ENCODE measurements at regions not wholly inside any gene's neighbourhood (a gene's known extent, or its start where the extent isn't known, plus 50 kb on each side); places are given as distances from the start of the nearest gene placed in this dataset.

GRCh38 chr15:60228101-60228500 lies 169.7 kb downstream of the ANXA2 start:
- TF ChIP-seq CTCF (IDR thresholded peaks at IDR 0.05; ENCODE audit: insufficient read depth, low read depth, low read length) (no peak), EZH2 (IDR thresholded peaks at IDR 0.05; ENCODE audit: insufficient read depth, low read length) (no peak)
- no peaks in the 10 kb centered on the region for H3K9me3 ChIP-seq (ENCODE audit: insufficient read depth, low read depth, low read length)
- peaks cover 8% of the 10 kb centered on the region for H3K27me3 ChIP-seq (ENCODE audit: insufficient read depth, low read length)
- Mint-ChIP-seq H3K9me3 (ENCODE audit: unreplicated experiment) (no peaks in the 10 kb centered on the region), H3K27ac (ENCODE audit: unreplicated experiment) (no peak overlapping the region), H3K4me1 (ENCODE audit: low read depth, unreplicated experiment) (peaks cover 6% of the 10 kb centered on the region), H3K36me3 (ENCODE audit: low read depth, unreplicated experiment) (no peaks in the 10 kb centered on the region), H3K27me3 (ENCODE audit: low read depth, unreplicated experiment) (peaks cover 20% of the 10 kb centered on the region), H3K4me3 (ENCODE audit: unreplicated experiment) (no peak overlapping the region)
- H3K36me3 ChIP-seq (ENCODE audit: insufficient read depth, low read length): no peaks in the 10 kb centered on the region
- no peak for DNase-seq (ENCODE audit: low read depth)
- H3K4me3 ChIP-seq (ENCODE audit: insufficient read depth, low read depth, low read length): no peak overlapping the region
- H3K9ac ChIP-seq (ENCODE audit: low read length): no peak overlapping the region
- H3K4me1 ChIP-seq (ENCODE audit: insufficient read depth, low read length): no peaks in the 10 kb centered on the region
- FAIRE-seq: no peak
- no peaks in the 10 kb centered on the region for H4K20me1 ChIP-seq (ENCODE audit: insufficient read depth, low read length)
- H3K79me2 ChIP-seq (ENCODE audit: insufficient read depth, low read length): no peaks in the 10 kb centered on the region
- no peak overlapping the region for H3K27ac ChIP-seq (ENCODE audit: low read depth, low read length)
- no peak overlapping the region for H3K4me2 ChIP-seq (ENCODE audit: low read length)
- no peak overlapping the region for H2AFZ ChIP-seq (ENCODE audit: low read depth, low read length)

GRCh38 chr15:60228619-60229018 lies 169.2 kb downstream of the ANXA2 start:
- Mint-ChIP-seq H3K9me3 (ENCODE audit: unreplicated experiment) (no peaks in the 10 kb centered on the region), H3K4me1 (ENCODE audit: low read depth, unreplicated experiment) (peaks cover 6% of the 10 kb centered on the region), H3K36me3 (ENCODE audit: low read depth, unreplicated experiment) (no peaks in the 10 kb centered on the region), H3K4me3 (ENCODE audit: unreplicated experiment) (no peak overlapping the region), H3K27ac (ENCODE audit: unreplicated experiment) (no peak overlapping the region), H3K27me3 (ENCODE audit: low read depth, unreplicated experiment) (peaks cover 18% of the 10 kb centered on the region)
- Histone ChIP-seq H3K9me3 (ENCODE audit: insufficient read depth, low read depth, low read length) (no peaks in the 10 kb centered on the region), H3K27ac (ENCODE audit: low read depth, low read length) (no peak overlapping the region), H3K9ac (ENCODE audit: low read length) (no peak overlapping the region), H4K20me1 (ENCODE audit: insufficient read depth, low read length) (no peaks in the 10 kb centered on the region), H3K79me2 (ENCODE audit: insufficient read depth, low read length) (no peaks in the 10 kb centered on the region), H3K4me2 (ENCODE audit: low read length) (no peak overlapping the region), H3K4me3 (ENCODE audit: insufficient read depth, low read depth, low read length) (no peak overlapping the region), H3K27me3 (ENCODE audit: insufficient read depth, low read length) (peaks cover 8% of the 10 kb centered on the region), H2AFZ (ENCODE audit: low read depth, low read length) (no peak overlapping the region), H3K4me1 (ENCODE audit: insufficient read depth, low read length) (no peaks in the 10 kb centered on the region), H3K36me3 (ENCODE audit: insufficient read depth, low read length) (no peaks in the 10 kb centered on the region)
- FAIRE-seq (no peak), DNase-seq (ENCODE audit: low read depth) (no peak)
- no peak for TF ChIP-seq CTCF (IDR thresholded peaks at IDR 0.05; ENCODE audit: insufficient read depth, low read depth, low read length)
- no peak for TF ChIP-seq EZH2 (IDR thresholded peaks at IDR 0.05; ENCODE audit: insufficient read depth, low read length)

GRCh38 chr15:60235951-60236710 lies 161.7 kb downstream of the ANXA2 start:
- TF ChIP-seq CTCF (IDR thresholded peaks at IDR 0.05; ENCODE audit: insufficient read depth, low read depth, low read length): no peak
- TF ChIP-seq EZH2 (IDR thresholded peaks at IDR 0.05; ENCODE audit: insufficient read depth, low read length): no peak

More at GRCh38 chr15:60235951-60236710, 161.7 kb downstream of the ANXA2 start:
- peaks cover 8% of the 10 kb centered on the region for H3K27me3 Mint-ChIP-seq (ENCODE audit: low read depth, unreplicated experiment)
- Histone ChIP-seq H3K36me3 (ENCODE audit: insufficient read depth, low read length) (no peaks in the 10 kb centered on the region), H3K4me2 (ENCODE audit: low read length) (no peak overlapping the region), H3K9ac (ENCODE audit: low read length) (no peak overlapping the region), H3K4me3 (ENCODE audit: insufficient read depth, low read depth, low read length) (no peak overlapping the region), H2AFZ (ENCODE audit: low read depth, low read length) (no peak overlapping the region), H3K27ac (ENCODE audit: low read depth, low read length) (no peak overlapping the region), H3K9me3 (ENCODE audit: insufficient read depth, low read depth, low read length) (no peaks in the 10 kb centered on the region), H3K4me1 (ENCODE audit: insufficient read depth, low read length) (peaks cover 4% of the 10 kb centered on the region), H3K27me3 (ENCODE audit: insufficient read depth, low read length) (no peaks in the 10 kb centered on the region), H3K79me2 (ENCODE audit: insufficient read depth, low read length) (no peaks in the 10 kb centered on the region), H4K20me1 (ENCODE audit: insufficient read depth, low read length) (no peaks in the 10 kb centered on the region)
- peaks cover 3% of the 10 kb centered on the region for H3K4me1 Mint-ChIP-seq (ENCODE audit: low read depth, unreplicated experiment)
- DNase-seq (ENCODE audit: low read depth) (no peak), FAIRE-seq (no peak)
- H3K36me3 Mint-ChIP-seq (ENCODE audit: low read depth, unreplicated experiment): peaks cover 1% of the 10 kb centered on the region
- no peak overlapping the region for H3K4me3 Mint-ChIP-seq (ENCODE audit: unreplicated experiment)
- H3K9me3 Mint-ChIP-seq (ENCODE audit: unreplicated experiment): peaks cover 3% of the 10 kb centered on the region
- no peak overlapping the region for H3K27ac Mint-ChIP-seq (ENCODE audit: unreplicated experiment)
